Prostate gland (tissue), 2 donors: ENCODE measurements at regions not wholly inside any gene's neighbourhood (a gene's known extent, or its start where the extent isn't known, plus 50 kb on each side); places are given as distances from the start of the nearest gene placed in this dataset.

Experiments
- CTCF ChIP-seq, 4 experiments: fragments of 200-600 bp in 2 of 4; fragments of 450-650 bp in 2 of 4; sonication (generic) in 2 of 4; IDR thresholded peaks; 1 replicate in 3 of 4; 2 replicates in 1 of 4; pipeline ENCODE4 v1.5.1; 2016 to 2019; ENCODE audit warnings: antibody characterized with exemption in 4 of 4, mild to moderate bottlenecking in 2 of 4, moderate library complexity in 2 of 4
- POLR2A ChIP-seq: fragments of 450-650 bp; IDR thresholded peaks from one replicate; pipeline ENCODE4 v1.6.1; 2016; ENCODE audit warnings: antibody characterized with exemption, mild to moderate bottlenecking
- POLR2AphosphoS5 ChIP-seq: sonication (generic); formaldehyde crosslinking; IDR thresholded peaks from one replicate; pipeline ENCODE4 v1.6.1; 2017; ENCODE audit warnings: antibody characterized with exemption

GRCh38 chrY:12358337-12358736 lies 342.7 kb upstream of the USP9Y start:
- TF ChIP-seq CTCF (IDR thresholded peaks at IDR 0.05) (no peak), POLR2A (no peak), POLR2AphosphoS5 (no peak)
